Esophagus muscularis mucosa (tissue), 4 donors: ENCODE measurements at regions not wholly inside any gene's neighbourhood (a gene's known extent, or its start where the extent isn't known, plus 50 kb on each side); places are given as distances from the start of the nearest gene placed in this dataset.

ENCODE experiments used
- CTCF ChIP-seq, 3 experiments: fragments of 200-600 bp in 2 of 3; fragments of 450-650 bp in 1 of 3; sonication (generic) in 2 of 3; IDR thresholded peaks; one replicate each; pipeline ENCODE4 v1.5.1; 2017 to 2019; ENCODE audit warnings: antibody characterized with exemption in 3 of 3, mild to moderate bottlenecking in 2 of 3, moderate library complexity in 1 of 3
- EP300 ChIP-seq: sonication (generic); formaldehyde crosslinking; IDR thresholded peaks from one replicate; pipeline ENCODE4 v1.6.1; 2017; ENCODE audit warnings: antibody characterized with exemption
- POLR2A ChIP-seq: fragments of 450-650 bp; IDR thresholded peaks from one replicate; pipeline ENCODE4 v1.6.1; 2017; ENCODE audit warnings: antibody characterized with exemption, moderate library complexity, mild to moderate bottlenecking, low read depth
- POLR2AphosphoS5 ChIP-seq, 2 donors: sonication (generic); formaldehyde crosslinking; IDR thresholded peaks; one replicate each; pipeline ENCODE4 v1.6.1; 2017; ENCODE audit warnings: antibody characterized with exemption in 2 of 2

GRCh38 chr2:22992441-22992840 lies 392.5 kb upstream of the KLHL29 start:
- no peak for TF ChIP-seq POLR2A
- no peak for TF ChIP-seq POLR2AphosphoS5 (IDR thresholded peaks at IDR 0.05)
- no peak for TF ChIP-seq CTCF (IDR thresholded peaks at IDR 0.05)
- no peak for TF ChIP-seq EP300
